COR-L47 (cell line): ENCODE measurements at regions not wholly inside any gene's neighbourhood (a gene's known extent, or its start where the extent isn't known, plus 50 kb on each side); places are given as distances from the start of the nearest gene placed in this dataset.

Experiments used
- DNase-seq: peaks from one replicate; lab custom pipeline; 2025; lab: John Stamatoyannopoulos, UW

DNA sequence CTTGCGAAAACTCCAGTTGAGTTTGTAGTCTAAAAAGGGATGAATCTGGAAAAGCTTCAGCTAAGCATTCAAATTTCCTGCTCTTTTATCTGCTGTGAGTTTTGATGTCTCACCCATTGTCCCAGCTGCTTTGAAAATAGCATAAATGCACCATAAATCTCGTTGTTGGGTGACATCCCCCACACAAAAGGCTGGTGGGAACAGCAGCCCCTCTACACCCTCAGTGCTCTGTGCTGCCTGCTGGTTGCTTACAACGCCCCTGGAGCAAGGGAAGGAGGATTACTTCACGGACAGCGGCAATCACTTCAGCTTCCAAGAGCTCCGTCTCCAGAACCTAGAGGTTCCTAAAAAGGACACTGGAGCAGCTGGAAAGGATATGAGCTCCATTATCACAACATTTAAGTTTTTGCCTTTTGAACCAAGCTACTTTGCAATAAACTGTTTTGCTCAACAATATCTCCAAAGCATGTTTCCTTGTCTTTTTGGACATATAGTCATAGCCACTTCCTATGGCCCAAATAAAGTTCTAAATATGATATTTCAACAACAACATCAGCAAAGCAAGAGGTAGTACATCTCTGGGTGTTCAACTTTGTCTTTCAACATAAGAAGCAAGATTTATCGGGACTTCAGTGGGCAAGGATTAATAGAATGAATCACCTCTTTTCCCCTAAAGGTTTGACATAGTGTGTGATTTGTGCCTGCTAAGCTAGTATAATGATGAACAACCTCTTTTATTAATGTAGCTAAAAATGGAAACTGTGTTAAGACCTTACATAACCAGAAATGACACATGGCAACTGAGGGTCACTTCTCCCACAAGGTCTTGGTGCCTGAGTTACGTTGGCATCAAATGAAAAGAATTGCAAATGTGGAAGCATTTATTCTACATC, 413.5 kb downstream of the TXNL1 start:
- no peak for DNase-seq

DNA sequence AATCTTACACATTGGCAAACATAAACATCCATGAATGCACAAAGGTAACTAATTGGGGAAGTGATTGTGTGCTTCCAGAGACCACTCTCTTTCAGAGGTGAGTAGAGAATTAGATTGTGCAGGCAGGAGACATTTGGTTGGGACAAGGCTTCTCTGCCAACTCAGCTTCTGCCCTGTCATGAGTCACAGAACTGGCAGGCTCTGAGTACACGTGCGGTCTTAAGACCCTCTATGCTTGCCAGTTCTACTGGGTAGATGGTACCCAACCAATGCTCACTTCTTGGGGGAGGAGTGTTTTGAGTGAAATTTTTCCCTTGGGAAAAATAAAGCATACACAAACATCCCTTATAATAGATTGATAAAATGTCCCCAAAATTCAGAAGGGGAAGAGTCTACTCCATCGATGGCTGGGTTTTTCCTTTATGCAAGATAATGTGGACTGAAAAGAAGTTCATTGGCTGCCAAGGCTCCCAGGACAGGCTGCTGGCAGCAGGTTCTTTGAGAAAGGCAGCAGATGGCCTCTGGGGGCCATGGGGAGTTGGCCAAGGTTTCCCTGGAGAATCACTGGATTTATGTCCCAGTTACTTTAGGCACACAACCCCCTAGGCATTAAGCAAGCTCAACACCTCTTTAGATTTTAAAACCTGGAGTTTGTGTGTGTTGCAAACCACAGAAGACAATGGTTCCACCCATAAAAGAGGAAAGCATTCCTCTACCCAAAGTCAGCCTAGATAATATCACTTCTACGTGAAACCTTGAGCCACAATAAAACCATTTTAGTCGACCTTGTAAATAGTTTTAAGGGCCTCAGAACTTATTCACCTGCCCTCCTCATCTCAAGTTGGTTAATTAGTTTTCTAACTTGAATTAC, 417.0 kb downstream of the TXNL1 start:
- DNase-seq = no peak

DNA sequence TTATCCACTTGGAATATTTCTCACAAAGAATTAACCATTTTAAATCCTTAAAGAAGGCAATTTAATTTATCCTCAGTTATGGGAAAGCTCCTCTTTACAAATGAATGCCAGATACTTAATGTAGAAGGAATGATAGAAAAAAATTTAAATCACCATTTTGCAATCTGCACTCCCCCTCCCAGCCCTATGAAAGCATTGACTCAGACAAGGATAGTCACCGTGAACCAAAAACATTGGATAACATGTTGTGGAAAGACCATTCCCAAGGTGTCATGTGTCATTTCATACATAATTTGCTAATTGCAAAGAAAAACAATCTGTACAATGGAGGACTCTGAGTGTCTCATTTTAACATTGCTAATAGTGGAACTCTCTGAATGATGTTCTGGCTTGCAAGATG, 421.0 kb downstream of the TXNL1 start:
- DNase-seq = no peak

GRCh38 chr18:56214706-56215105, 423.7 kb downstream of the TXNL1 start:
- DNase-seq = no peak

DNA sequence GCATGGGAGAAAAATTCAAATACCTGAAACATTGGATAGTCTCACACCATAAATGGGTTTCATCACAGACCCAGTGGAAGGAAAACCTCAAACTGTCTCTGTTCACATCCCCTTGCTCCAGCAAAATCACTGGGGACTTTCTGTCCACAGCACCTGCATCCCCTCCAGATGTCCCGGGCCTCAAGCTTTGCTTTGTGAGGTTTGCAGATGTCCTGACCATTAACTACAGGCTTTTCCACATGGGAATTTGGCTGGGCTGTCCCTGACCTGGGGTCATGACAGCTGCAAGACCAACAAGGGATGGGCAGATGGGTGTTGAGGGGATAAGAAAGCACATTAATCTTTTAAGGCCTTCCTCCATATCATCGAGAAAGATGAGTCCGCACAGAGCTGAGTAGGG, 427.9 kb downstream of the TXNL1 start:
- DNase-seq = no peak

GRCh38 chr18:56207989-56208388, 430.4 kb downstream of the TXNL1 start:
- DNase-seq = no peak

GRCh38 chr18:56204052-56204451, 434.3 kb downstream of the TXNL1 start:
- no peak for DNase-seq

DNA sequence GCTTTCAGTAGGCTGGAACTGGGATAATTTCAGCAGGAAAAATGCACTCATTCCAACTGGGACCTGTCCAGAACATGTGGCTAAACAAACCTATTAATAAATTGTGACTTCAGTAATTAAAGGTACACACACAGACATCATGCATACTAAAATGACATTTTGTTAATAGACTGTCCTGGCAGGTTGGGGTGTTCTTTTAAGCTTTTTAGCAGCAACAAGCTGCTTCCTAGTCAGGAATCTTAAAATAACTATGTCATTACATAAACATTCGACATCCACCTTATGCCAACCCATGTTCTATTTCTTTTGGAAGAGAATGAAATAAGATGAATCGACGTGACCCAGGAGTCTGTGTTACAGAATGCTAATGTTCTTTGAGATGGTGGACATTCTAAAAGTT, 435.7 kb downstream of the TXNL1 start:
- DNase-seq = no peak

GRCh38 chr18:56200381-56200911, 437.9 kb downstream of the TXNL1 start:
- DNase-seq = no peak

DNA sequence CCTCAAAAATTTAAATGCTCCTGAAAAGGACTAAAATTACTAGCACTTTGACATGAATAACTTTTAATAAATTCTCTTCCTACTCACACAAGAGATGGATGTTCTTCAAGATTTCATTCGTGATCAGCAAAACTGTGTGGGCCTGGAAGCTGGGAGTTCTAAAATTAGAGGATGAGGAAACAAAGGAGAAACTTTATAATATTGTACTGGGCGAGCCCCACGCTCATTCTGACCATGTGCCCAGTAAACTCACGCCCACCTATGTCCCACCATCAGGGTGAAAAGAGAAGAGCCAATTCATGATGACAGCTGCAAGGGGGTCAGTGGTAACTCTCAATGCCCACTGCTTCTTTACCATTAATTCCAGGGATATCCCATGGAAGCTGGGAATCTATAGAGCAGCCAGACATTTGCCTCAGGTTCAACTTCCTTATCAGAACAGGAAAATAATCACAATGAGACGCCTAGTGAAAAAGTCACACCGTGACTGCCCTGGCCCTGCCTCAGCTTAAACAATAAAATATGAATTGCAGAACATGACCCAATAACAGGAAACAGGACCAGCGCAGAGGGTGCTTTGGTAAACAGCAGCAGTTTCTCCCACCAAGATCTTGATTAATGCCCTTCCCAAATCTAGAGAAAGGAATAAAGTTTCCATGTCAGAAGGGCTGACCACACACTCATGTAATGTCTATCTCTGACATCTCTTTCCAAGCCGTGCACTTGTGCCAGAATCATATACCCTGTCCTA, 438.6 kb downstream of the TXNL1 start:
- DNase-seq = no peak

DNA sequence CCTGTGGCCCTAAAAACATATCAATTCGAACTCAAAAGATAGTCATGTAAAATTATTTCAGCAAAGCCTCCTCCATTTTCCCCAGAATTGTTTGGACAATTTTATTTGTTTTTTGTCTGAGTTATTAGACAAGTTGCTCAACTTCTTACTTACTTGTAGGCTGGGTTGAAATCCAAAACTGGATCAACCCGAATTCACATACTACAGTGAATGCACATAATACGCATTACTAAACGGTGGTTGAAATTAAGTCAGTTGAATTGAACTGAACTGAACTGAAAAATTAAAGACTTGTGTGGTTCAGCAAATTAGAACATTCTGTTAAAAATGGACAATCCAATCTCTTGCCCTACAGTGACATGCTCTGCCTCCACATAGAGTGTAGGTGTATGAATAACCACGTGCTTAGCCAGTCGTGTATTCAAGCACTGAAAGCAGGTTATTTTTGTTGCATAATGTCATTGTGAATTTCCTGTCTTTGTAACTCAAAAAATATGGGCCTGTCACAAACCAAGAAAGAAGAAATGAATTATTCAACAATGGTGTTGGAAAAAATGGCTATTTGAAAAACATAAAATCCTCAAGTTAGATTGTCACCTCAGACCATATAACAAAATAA, 441.0 kb downstream of the TXNL1 start:
- no peak for DNase-seq

- no peak for DNase-seq
Measured at GRCh38 chr18:56196495-56197225, 441.7 kb downstream of the TXNL1 start.

GRCh38 chr18:56191334-56191733, 447.1 kb downstream of the TXNL1 start:
- no peak for DNase-seq

GRCh38 chr18:56189615-56190014, 448.8 kb downstream of the TXNL1 start:
- no peak for DNase-seq

- DNase-seq = no peak
Measured at GRCh38 chr18:56188529-56189275, 449.7 kb downstream of the TXNL1 start.

- DNase-seq = no peak
Measured at GRCh38 chr18:56186319-56186718, 452.1 kb downstream of the TXNL1 start.

DNA sequence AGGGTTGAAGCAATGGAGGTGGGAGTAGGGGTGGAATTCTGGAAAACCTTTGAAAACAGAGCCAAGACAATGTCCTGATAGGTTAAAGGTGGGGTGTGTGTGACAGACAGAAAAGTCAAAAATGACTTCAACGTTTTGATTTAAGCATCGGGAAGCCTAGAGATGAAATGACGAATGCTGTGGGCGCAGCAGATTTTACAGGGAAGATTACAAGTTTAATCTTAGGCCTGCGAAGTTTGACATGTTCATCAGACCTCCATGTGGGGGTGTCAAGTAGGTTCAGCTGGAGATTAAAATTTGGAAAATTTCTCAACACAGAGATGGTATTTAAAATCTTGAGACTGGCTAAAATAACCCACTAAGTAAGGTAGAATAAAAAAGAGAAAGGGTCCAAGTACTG, 453.3 kb downstream of the TXNL1 start:
- no peak for DNase-seq

- no peak for DNase-seq
Measured at GRCh38 chr18:56176751-56177150, 461.6 kb downstream of the TXNL1 start.

DNA sequence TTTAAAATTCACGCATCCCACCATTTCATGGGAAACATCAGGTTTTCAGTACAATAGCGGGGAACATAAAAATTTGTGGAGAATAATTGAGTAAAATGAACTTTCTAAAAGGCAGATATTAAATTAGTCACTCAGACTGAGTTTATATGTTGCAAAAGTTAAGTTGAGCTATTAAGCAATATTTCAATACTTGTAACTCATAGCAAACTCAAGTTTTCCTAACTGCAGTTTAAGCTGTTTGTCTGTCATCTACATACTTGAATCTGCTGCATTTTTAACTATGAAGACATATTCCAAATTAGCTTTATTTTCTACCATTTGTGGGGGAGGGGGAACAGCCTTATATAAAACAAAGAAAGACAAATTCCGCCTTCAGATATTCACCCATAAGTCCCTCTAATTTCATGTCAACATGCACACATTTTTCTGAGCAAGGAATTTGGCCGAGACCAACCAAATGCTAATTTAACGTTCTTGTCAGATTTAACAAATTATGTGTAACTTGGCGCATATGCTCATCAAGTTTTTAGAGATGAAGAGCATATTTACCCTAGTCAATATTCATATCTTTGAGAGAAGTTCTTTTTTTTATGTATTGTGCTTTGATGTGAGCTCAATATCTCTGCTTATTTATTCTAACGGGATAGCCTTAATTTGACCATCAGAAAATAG, 462.9 kb downstream of the TXNL1 start:
- DNase-seq = no peak
